CD4-positive, alpha-beta T cell treated with Interleukin-10 for 1 hour (primary cell): ENCODE measurements at regions not wholly inside any gene's neighbourhood (a gene's known extent, or its start where the extent isn't known, plus 50 kb on each side); places are given as distances from the start of the nearest gene placed in this dataset.

Source experiments
- DNase-seq: peaks from one replicate; pipeline ENCODE4 v3.0.0-alpha.2; 2020

DNA sequence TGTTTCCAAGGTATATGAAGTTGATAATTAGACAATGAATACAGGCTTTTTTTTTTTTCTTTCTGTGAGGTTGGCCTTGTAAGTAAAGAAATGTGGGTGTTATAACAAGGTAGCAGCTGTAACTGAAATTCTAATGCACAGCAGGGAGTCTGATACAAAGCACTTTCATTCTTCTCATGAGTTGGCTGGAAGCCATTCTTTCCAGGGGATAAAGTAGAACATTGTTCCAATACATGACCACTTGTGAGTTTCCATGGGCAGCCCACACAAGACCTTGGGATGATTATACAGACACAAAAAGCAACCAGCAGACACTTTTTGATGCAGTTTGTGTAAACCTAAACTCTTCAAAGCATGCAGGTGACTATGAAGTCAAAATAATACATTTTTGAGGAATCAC lies 1785.9 kb upstream of the WWC1 start:
- DNase-seq, result no peak

DNA sequence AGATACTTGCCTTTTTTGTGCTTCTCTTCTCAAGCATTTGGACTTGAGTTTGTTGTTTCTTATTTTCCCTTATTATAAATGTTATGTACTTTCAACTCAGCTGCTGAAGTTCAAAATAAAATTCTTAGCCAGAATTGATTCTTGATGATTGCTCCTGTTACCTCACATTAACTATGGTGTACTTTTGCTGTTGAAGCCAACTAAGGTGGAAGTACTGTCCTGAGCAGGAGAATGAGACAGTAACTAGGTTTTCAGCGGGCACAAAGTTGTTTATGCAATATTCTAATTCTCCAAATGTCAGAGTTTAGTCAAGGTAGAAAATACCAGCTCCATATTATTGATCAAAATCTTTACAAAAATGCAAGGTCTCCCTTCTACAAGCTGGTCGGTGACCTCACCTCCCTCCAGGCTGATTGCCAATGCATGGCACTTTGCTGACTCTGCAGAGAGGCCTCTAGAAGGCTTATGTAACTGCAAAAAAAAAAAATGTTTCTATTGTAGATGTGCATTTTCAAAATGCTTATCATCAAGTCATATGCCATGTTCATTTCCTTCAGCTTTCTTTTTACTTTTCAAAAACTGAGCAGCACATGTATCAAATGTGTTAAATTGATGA lies 1783.5 kb upstream of the WWC1 start:
- DNase-seq, result no peak

DNA sequence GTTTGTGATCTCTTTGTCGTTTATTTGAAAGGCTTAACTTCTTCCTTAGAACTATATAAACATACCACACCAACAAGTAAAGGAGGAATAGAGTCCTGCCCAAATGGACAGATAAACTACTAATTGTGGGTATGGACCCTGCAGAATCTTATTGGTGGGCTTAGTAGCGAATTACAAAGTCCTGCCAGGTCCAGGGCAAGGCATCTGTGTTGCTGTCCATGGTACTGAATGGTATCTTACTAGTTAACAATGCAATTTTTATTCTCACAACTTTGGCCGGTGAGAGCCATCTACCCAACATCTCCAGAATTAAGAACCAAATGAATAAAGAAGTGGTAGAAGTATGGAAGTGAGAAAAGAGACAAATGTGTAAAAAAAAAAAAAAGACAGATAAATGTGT lies 1782.4 kb upstream of the WWC1 start:
- no peak for DNase-seq

DNA sequence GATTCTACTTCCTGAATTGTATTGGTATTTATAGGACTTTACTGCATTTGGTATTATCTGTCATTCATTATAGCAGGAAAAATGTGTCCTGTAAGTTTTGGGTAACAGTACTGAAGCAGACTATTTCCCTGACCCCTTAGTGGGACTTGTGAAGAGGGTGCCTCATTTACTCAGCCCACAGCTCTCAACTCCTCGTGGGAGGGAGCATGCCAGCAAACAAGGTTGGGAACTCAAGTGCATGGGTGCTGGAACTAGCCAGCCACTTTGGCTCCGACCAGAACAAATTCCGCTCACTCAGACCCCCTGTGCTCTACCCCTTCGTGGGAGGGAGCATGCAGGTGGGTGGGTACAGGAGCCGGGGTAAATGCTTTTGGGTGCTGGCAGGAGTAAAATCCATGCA lies 1773.5 kb upstream of the WWC1 start:
- no peak for DNase-seq

DNA sequence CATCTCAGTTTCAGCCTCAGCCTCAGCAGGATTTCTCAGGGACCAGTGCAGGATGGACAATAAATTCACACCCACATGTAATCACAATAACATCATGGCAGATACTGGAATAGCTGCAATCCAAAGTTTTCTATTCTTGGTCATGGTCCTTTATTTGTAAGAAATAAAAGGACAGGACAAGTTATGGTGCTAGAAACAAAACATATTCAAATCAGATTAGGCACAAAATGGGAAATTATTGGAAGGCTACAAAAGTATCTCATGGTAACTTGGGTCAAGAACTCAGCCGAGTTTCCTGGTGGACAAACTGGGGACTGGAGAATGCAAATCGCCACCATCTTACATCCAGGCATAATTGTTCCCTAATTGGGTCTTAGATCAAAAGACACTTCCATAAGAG lies 1768.2 kb upstream of the WWC1 start:
- DNase-seq, result no peak

DNA sequence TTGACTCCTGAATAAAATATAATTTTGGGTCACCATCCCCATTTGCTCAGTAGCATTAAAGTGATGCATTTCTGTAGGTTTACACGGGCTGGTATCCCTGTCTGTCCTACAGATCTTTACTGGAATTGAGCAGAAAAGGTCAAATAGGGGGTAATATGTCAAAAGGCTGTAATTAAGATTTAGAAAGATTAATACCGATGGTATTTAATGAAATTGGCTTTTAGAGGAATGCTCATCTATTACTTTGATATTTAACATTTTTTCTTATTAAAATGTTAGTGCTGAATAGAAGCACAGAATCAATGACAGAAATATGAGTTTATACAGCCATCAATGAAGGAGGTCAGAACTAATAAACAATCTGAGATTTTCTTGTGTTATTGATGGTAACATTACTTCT lies 1762.2 kb upstream of the WWC1 start:
- no peak for DNase-seq

DNA sequence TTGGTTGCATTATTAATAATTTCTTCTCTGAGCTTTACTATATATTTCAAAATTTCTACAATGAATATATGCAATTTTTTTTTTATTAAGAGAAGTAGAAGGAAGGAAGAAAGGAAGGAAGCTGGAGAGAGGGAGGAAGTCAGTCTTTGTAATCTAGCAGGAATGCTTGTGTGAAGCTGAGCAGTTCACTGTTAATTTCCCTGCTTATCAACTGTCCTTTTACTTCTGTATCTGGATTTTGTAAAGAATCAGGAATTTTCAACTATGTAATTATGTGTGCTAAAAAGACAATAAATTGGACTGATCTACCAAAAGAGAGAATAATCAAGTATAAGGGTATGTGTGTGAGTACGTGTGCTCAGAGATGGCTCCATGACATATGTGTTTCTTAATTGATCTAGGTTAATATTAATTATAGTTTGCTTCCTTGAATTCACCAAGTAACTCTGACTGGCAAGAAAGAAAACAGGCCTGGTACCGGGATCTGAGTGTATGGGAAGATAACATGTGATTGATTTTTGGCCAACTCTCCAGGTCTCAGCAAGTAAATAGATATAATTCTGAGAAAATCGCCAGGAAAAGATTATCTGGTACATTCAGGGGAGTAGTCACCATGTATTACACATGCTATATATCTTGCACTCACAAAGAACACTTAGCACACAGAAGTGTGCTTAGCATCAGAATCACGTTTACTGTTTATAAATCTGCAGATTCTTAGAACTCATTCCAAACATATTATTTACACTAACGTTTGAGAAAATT lies 1758.8 kb upstream of the WWC1 start:
- DNase-seq, result no peak

DNA sequence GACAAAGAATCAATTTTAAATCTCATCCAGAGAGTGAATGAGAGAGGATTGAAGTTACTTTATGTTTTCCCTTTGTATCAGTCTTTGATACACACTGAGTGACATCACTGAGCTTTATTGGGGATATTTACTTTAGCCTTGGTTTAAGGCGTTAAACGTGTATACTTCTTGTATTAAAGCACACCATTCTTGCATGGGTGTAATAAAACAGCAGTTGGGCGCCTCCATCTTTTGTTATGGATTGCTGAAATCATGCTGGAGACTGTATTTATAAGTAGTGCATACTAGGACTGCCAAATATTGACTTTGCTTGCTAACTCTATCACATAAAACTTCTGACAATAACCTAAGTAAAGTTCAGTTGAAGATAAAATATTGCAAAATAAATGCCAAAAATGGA lies 1755.8 kb upstream of the WWC1 start:
- no peak for DNase-seq

DNA sequence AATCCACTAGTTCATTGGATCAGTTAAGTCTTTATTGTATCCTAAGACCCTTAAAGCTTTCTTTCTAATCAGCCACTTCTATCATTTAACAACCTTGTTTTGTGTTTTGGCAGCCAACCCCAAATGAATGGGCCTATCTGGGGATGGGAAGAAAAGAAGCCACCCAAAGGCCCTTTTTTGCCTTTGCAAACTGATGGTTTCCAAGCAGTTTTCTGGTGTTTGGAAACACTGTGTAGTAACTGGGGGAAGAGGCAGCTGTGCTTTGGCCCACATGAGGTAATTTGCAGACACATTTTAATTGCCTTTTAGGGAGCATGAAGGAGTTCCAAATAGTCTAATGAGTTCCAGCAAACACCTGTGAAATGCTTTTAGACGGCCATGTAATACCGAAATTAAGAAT lies 1751.3 kb upstream of the WWC1 start:
- DNase-seq, result no peak

DNA sequence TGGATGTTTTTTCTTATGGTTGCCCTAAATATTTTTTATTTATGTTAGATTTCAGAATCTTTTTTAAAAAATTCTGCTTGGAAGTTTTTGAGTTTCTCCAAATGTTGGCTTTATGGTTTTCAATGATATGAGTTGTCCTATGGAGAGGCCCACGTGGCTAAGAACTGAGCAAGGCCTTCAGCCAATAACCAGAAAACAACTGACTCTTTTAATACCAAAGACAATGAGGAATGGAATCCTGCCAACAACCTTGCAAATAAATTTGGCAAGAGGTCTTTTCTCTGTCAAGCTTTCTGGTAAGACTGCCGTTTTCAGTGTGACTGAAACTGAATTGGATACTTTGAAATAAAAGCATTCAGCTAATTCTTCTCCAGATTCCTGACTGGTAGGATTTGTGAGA lies 1740.1 kb upstream of the WWC1 start:
- no peak for DNase-seq

DNA sequence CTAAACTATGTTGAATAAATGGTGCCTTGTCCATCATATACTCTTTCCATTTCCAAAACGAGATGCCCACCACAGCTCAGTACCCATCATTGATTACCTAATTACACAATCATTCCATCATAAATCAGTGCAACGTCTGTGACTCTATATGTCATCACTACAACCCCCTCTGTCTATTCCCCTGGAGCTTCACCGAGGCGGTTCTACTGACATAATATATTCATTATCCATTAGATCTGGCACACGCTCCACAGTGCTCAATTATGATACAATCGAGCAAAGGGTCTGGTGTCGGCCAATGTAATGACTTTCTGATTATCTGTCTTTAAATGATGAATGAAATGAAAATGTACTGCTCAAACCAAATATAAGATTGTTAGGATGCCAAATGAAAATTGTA lies 1737.7 kb upstream of the WWC1 start:
- no peak for DNase-seq

DNA sequence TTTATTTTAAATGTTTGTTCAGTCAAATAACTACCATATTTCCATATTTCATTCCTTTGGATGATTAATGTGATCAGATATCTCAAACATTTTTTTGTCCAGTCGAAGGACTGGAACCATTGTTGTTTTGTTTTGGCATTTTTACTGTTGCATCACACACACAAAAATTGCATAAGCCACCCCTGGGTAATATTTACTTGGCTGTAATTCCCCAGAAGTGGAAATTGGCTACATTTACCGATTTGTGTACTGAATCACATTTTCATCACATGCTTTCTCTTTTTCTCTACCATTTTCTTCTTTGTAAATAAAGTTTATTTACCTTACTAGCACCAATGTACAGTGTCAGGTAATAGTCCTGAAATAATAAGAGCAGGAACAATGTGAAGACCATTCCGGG lies 1729.7 kb upstream of the WWC1 start:
- no peak for DNase-seq

DNA sequence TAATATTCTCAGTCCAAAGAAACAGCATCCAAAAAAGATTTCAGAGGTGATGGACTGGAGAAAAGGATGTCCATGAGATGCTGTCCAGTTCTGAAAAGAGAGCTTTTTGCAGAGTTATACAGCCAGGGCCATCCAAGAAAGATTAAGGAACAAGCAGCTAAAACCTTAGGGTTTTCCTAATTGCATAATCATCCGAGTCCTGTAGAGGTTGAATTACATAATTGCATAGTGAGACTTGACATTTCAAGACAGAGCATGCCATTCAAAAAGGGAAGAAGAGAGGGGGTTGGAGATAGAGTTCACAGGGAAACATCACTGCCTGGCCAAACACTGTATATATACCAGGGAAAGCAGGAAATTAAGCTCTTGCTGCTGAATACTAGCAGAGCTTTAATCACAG lies 1729.2 kb upstream of the WWC1 start:
- no peak for DNase-seq

DNA sequence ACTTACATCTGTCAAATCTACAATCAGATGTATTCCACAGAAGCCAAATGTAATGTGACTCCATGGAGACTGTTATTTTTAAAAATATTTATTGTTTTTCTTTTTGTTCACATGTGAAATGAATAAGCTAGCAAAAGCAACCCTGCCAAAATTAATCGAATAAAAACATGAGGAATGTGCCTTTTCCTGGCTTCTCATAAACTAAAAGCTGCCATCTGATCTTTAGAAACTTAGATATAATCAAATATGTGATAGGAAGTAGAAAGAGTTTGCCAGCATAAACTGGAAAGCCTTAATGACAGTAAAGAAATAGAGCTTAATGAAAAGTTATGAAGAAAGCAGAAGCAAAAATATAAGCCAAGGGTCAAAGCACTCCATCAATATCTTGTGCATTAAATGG lies 1724.7 kb upstream of the WWC1 start:
- no peak for DNase-seq

DNA sequence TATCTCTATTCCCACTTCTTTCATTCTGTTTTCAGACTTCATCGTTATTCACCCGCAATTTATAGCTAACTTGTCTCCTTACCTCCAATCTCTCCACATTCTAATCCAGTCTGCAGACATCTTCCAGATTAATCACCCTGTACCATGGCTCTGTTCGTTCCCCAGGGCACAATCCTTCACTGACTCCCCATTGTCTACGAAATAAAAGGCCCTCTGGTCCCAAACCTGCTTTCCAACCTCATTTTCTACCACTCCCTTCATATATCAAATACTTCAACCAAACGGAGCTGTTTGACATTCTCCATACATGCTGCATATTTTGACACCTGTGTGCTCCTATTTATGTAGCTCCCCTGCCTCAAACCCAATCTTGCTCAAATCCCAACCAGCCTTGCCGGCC lies 1720.6 kb upstream of the WWC1 start:
- no peak for DNase-seq

DNA sequence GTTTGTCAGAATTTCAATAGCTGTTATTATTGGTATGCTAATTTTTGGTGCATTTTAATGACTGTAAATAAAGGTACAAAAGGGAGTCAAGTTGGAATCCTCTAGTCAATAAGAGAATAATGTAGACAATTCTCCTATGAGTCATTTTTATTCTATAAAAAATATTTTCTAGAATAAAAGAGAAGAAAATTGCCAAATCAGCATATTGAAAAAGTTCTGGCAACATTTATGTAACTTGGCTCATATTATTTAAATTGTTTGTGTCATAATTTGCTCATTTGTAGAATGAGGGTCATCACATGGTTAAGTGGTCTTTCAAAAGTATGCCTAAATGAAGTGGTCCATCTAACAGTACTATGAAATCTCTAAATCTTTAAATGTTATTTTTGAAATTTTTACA lies 1719.8 kb upstream of the WWC1 start:
- no peak for DNase-seq

DNA sequence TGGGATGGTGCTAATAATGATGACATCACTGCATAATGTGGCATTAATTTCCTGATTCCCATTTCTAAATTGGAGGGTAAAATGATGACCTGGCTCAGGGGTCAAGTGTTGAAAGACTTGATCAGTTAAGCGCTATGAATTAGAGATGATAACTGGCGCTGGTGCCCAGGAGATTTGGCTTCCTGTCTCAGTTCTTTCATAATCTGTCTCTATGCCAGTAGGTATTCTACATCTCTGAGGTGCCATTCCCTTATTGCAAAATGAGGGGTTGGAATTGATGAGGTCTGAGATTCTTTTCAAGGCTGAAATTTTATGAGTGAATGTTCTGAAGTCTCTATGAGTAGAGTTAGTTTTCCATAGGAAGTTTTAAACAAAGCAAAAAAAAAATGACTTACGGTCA lies 1715.1 kb upstream of the WWC1 start:
- DNase-seq, result no peak

DNA sequence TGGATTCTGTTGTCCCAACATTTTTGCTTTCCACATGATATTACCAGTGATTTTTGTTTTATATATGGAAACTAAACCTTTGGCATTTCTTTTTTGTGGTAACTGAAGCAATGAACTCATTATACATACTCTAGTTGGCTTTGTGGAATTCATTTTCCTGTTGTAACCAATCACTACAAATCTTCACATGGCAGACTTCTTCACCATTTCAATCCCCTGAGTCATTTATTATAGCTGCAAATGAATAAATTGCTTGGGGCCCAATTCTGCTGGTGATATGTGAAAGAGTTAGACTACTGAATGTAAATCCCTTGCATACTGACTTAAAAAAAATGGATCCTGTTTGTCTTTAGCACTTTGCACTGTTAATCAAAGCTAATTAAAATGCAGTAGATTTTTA lies 1709.6 kb upstream of the WWC1 start:
- DNase-seq, result no peak

DNA sequence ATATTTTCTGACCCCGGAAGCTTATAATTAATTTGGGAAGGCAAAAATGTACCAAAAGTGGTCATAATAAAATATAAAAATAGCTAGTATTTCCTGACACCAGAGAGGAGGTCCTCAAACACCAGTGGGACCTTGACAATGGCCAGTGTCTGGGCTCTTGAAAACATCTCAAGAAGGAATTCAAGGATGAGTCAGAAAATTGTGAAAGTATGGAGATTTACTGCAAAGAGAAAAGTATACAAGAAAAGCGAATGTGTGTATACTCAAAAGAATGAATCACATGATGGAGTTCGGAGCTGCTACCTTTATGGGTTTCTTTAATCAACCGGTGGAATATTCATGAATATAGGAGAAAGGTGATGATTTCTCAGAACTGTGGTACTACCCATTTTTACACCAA lies 1709.0 kb upstream of the WWC1 start:
- DNase-seq, result no peak

DNA sequence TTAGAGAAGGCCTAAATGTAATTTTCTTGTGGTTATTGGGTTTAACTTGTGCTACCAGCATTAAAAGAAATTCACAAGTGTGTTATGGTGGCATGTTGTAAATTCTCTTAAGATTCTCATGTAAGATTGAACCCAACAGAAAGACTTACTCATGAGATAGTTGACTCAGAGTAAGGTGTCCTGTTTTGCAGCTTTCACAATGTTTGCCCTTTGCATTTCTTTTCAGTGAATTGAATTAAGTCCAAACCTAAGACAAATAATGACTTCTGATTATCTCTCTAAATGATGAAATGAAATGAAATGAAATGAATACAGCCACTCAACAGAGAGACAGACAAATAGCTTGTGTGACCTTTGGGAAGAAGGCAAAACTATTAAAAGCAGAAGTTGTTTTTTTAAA lies 1696.9 kb upstream of the WWC1 start:
- no peak for DNase-seq

DNA sequence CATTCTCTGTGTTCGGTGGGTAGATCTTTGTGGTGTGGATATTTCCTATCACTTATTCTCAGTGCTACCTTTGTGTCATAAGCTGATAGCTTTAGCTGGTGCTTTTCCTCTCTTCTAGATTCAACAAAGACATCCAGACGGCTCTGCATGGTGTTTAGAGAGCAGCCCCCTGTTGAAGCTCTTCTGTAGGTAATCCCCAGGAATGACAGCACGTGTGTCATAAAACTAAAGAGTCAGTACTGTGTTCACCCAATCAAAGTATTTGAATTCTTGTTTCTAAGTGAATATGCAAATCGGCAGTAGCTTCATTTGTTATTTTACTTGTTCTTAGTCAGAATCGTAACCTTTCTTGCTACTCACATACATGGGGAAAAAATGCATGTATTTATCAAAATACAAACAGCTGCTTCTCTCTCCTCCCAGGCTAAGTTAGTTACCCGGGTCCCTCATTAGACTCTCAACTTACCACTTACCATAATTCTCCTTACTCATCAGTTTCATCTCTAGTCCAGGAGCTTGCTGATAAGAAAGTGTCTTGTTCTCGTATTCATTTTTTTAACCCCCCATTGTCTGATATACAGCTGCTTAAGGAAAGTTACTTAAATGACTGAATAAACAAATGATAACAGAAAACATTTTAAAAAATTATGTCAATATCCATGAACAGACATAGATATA lies 1696.0 kb upstream of the WWC1 start:
- no peak for DNase-seq

DNA sequence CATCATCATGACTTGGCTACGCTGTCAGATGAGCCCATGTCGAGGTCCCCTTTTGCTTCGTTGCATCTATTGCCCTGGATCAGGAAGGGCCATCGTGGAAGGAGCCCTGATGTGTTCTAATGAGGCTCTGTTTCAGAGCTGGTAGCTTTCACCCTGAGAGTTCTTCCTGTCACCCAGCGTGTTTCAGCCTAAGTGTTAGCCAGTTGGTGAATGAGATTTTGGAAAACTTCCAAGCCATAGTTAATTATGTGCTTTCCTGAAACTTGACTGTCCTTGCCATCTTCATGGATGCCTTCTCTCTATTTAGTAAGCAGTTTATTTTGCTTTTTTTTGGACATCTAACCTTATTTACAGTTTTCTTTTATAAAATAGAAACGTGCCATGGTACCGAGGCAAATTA lies 1695.4 kb upstream of the WWC1 start:
- DNase-seq, result no peak

DNA sequence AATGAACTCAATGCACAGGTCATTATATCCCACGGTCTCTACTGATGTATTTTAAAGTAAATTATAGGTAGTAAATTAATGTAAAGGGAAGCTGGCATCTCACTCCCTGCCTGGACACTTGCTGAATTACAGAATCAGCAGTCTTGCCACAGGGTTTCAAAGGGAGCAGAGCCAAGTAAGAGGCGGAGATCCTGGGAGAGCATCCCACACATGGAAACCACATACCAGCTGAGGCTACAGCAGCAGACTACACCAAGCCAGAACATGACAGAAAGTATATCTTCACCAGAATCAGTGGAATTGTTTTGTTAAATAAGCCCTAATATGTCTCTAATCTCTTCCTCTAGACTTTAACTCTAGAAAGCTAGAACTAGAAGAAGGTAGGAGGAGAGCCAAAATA lies 1689.2 kb upstream of the WWC1 start:
- no peak for DNase-seq

DNA sequence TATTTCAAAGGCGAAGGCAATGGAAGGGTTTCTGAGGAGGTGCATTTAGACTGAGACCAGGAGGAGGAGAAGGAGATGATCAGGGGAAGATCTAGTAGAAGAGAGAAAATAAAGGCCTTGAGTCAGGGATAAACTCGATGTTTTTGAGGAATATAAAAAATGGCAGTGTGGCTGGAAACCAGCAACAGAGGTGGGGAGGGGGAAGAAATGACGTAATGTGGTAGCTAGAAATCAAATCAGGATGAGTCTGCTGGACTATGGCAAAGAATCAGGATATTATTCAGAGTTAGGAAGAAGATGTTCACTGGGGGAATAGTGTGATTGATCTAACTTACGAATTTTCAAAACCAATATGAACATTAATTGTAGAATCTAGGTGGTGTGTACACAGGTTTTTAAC lies 1673.9 kb upstream of the WWC1 start:
- DNase-seq, result no peak

DNA sequence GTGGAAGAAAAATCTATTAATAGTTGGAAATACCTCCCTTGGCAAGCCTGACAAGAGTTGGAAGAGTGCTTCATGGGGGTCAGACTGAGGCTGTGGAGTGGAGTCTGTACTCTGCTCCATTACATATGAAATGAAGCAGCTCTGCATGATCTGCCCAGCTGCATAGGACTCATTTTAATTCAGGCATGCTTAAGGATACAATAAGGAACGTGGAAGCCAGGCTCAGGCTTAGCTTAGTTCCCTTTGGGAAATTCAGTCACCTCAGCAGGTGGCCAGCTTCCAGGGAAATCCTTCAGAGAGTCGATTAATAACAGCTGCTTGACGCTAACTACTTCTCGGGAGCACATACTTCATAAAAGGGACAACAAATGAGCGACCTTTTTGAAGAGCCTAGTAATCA lies 1672.9 kb upstream of the WWC1 start:
- DNase-seq, result no peak
